ENCODE measurements at regions not wholly inside any gene's neighbourhood (a gene's known extent, or its start where the extent isn't known, plus 50 kb on each side); places are given as distances from the start of the nearest gene placed in this dataset.

GRCh38 chr13:68185444-68186141 lies 955.5 kb upstream of the PCDH9 start:
- Histone ChIP-seq H3K27ac (no peak overlapping the region), H3K27me3 (replicated peaks; ENCODE audit: insufficient read depth) (no peaks in the 10 kb centered on the region), H3K36me3 (no peaks in the 10 kb centered on the region), H3K4me3 (no peak overlapping the region), H3K9me3 (no peaks in the 10 kb centered on the region), H3K4me1 (replicated peaks) (no peaks in the 10 kb centered on the region)
- TF ChIP-seq POLR2AphosphoS5 (IDR thresholded peaks at IDR 0.05): no peak
- TF ChIP-seq POLR2A (IDR thresholded peaks at IDR 0.05): no peak
- TF ChIP-seq CTCF (IDR thresholded peaks at IDR 0.05): no peak
- 22% methylated on average over 3 of the region's 3 CpGs for WGBS
- intact Hi-C loops (cut with DNase I): no loop called here
- no peak for DNase-seq (ENCODE audit: low spot score)

GRCh38 chr13:68176475-68176874 lies 946.3 kb upstream of the PCDH9 start:
- H3K27me3 ChIP-seq (replicated peaks; ENCODE audit: insufficient read depth): no peaks in the 10 kb centered on the region
- H3K27ac ChIP-seq: no peak overlapping the region
- DNase-seq (ENCODE audit: low spot score): no peak
- WGBS: 40% methylated on average over 2 of the region's 2 CpGs
- no peak overlapping the region for H3K4me3 ChIP-seq
- H3K4me1 ChIP-seq (replicated peaks): no peaks in the 10 kb centered on the region
- no peaks in the 10 kb centered on the region for H3K36me3 ChIP-seq
- no peaks in the 10 kb centered on the region for H3K9me3 ChIP-seq
- no peak for TF ChIP-seq POLR2A (IDR thresholded peaks at IDR 0.05)
- no peak for TF ChIP-seq POLR2AphosphoS5 (IDR thresholded peaks at IDR 0.05)
- no peak for TF ChIP-seq CTCF (IDR thresholded peaks at IDR 0.05)
- intact Hi-C loops (cut with DNase I): no loop called here

- intact Hi-C loops (cut with DNase I): no loop called here
- H3K36me3 ChIP-seq: no peaks in the 10 kb centered on the region
- no peaks in the 10 kb centered on the region for H3K9me3 ChIP-seq
- H3K4me1 ChIP-seq (replicated peaks): no peaks in the 10 kb centered on the region
- DNase-seq (ENCODE audit: low spot score): no peak
- WGBS: 94% methylated on average over 2 of the region's 2 CpGs
- no peak overlapping the region for H3K4me3 ChIP-seq
- H3K27me3 ChIP-seq (replicated peaks; ENCODE audit: insufficient read depth): no peaks in the 10 kb centered on the region
- TF ChIP-seq POLR2AphosphoS5 (IDR thresholded peaks at IDR 0.05) (no peak), POLR2A (IDR thresholded peaks at IDR 0.05) (no peak), CTCF (IDR thresholded peaks at IDR 0.05) (no peak)
- no peak overlapping the region for H3K27ac ChIP-seq
Observed at GRCh38 chr13:68174893-68175292, 944.8 kb upstream of the PCDH9 start.

GRCh38 chr13:68173111-68173510 lies 943.0 kb upstream of the PCDH9 start:
- WGBS: 84% methylated on average over 2 of the region's 2 CpGs
- Histone ChIP-seq H3K27ac (no peak overlapping the region), H3K4me3 (no peak overlapping the region), H3K4me1 (replicated peaks) (no peaks in the 10 kb centered on the region), H3K36me3 (no peaks in the 10 kb centered on the region), H3K27me3 (replicated peaks; ENCODE audit: insufficient read depth) (no peaks in the 10 kb centered on the region), H3K9me3 (no peaks in the 10 kb centered on the region)
- intact Hi-C loops (cut with DNase I): no loop called here
- DNase-seq (ENCODE audit: low spot score): no peak
- TF ChIP-seq POLR2AphosphoS5 (IDR thresholded peaks at IDR 0.05) (no peak), POLR2A (IDR thresholded peaks at IDR 0.05) (no peak), CTCF (IDR thresholded peaks at IDR 0.05) (no peak)

- 93% methylated on average over 37 of the region's 37 CpGs for WGBS
- Histone ChIP-seq H3K4me1 (replicated peaks) (no peaks in the 10 kb centered on the region), H3K4me3 (no peak overlapping the region), H3K36me3 (no peaks in the 10 kb centered on the region), H3K9me3 (no peaks in the 10 kb centered on the region), H3K27me3 (replicated peaks; ENCODE audit: insufficient read depth) (no peaks in the 10 kb centered on the region), H3K27ac (no peak overlapping the region)
- no peak for DNase-seq (ENCODE audit: low spot score)
- TF ChIP-seq POLR2A (IDR thresholded peaks at IDR 0.05) (no peak), CTCF (IDR thresholded peaks at IDR 0.05) (no peak), POLR2AphosphoS5 (IDR thresholded peaks at IDR 0.05) (no peak)
- intact Hi-C loops (cut with DNase I): no loop called here
Observed at GRCh38 chr13:68170961-68171360, 940.8 kb upstream of the PCDH9 start.
